Spleen (tissue), 7 donors: ENCODE measurements at regions not wholly inside any gene's neighbourhood (a gene's known extent, or its start where the extent isn't known, plus 50 kb on each side); places are given as distances from the start of the nearest gene placed in this dataset.

Experiments used
- CTCF ChIP-seq, 11 experiments: fragments of 200-600 bp in 7 of 11; fragments of 450-650 bp in 4 of 11; sonication (generic) in 4 of 11; IDR thresholded peaks in 8 of 11; conservative IDR thresholded peaks in 3 of 11; 1 replicate in 7 of 11; 2 replicates in 4 of 11; pipeline versions ENCODE4 v1.4.0 to v1.8.0; 2016 to 2021; ENCODE audit warnings: antibody characterized with exemption in 11 of 11, inconsistent platforms in 4 of 11, mild to moderate bottlenecking in 1 of 11
- POLR2A ChIP-seq, 3 donors: fragments of 450-650 bp; IDR thresholded peaks; one replicate each; pipeline ENCODE4 v1.5.1; 2017; ENCODE audit warnings: antibody characterized with exemption in 3 of 3, mild to moderate bottlenecking in 1 of 3
- donor health status: DM: no; HTN: no; CAD: no; lungs with moderate emphysema.
- donor health status: DM: no; HTN: no; CAD: no.
- donor health status: DM: no; HTN: no; CAD: no.

GRCh38 chr3:151553888-151554287 is 93.0 kb upstream of the IGSF10 start:
- no peak for TF ChIP-seq CTCF (IDR thresholded peaks at IDR 0.05 in 8 of 11, conservative IDR thresholded peaks at IDR 0.05 in 3 of 11)
- no peak for TF ChIP-seq POLR2A (IDR thresholded peaks at IDR 0.05)
